ENCODE measurements at regions not wholly inside any gene's neighbourhood (a gene's known extent, or its start where the extent isn't known, plus 50 kb on each side); places are given as distances from the start of the nearest gene placed in this dataset.

- no peak for TF ChIP-seq CTCF (IDR thresholded peaks at IDR 0.05 in 8 of 11, conservative IDR thresholded peaks at IDR 0.05 in 3 of 11)
- no peak for TF ChIP-seq POLR2A (IDR thresholded peaks at IDR 0.05)
These were observed 55.7 kb downstream of the RTP5 start for GRCh38 chr2:241925277-241925676.
